ENCODE measurements at regions not wholly inside any gene's neighbourhood (a gene's known extent, or its start where the extent isn't known, plus 50 kb on each side); places are given as distances from the start of the nearest gene placed in this dataset.

- Histone ChIP-seq H3K9me3 (ENCODE audit: insufficient read depth, low read depth, low read length) (0 out of 2 replicates have a peak, but pooled peaks cover under 1% of the 10 kb centered on the region), H3K36me3 (ENCODE audit: insufficient read depth, low read length) (no peaks in the 10 kb centered on the region), H3K27me3 (ENCODE audit: insufficient read depth, low read length, poor library complexity, severe bottlenecking) (no peaks in the 10 kb centered on the region), H3K79me2 (ENCODE audit: insufficient read depth, low read length) (no peaks in the 10 kb centered on the region), H3K4me3 (ENCODE audit: low read length, poor library complexity, severe bottlenecking) (no peak overlapping the region), H3K4me1 (ENCODE audit: insufficient read depth, low read length, poor library complexity, severe bottlenecking) (peaks cover 2% of the 10 kb centered on the region), H2AFZ (ENCODE audit: low read length) (no peak overlapping the region), H3F3A (ENCODE audit: low read depth) (no peaks in the 10 kb centered on the region), H4K20me1 (ENCODE audit: insufficient read depth, low read length, poor library complexity, severe bottlenecking) (no peaks in the 10 kb centered on the region), H3K9ac (ENCODE audit: low read depth, low read length, poor library complexity, severe bottlenecking) (no peak overlapping the region), H3K9me2 (replicated peaks; ENCODE audit: low read depth, low read length) (no peaks in the 10 kb centered on the region), H3K4me2 (ENCODE audit: low read depth, low read length, poor library complexity, severe bottlenecking) (no peak overlapping the region)
- TF ChIP-seq EZH2phosphoT487 (IDR thresholded peaks at IDR 0.05; ENCODE audit: borderline replicate concordance) (no peak), CTCF (conservative IDR thresholded peaks at IDR 0.05; ENCODE audit: low read length) (no peak)
Observed at GRCh38 chr13:44107357-44108121, 227.8 kb downstream of the LACC1 start.

- H3K4me3 ChIP-seq (ENCODE audit: low read length, poor library complexity, severe bottlenecking), result no peak overlapping the region
- H2AFZ ChIP-seq (ENCODE audit: low read length), result no peak overlapping the region
- H3K4me1 ChIP-seq (ENCODE audit: insufficient read depth, low read length, poor library complexity, severe bottlenecking), result peaks cover 6% of the 10 kb centered on the region
- no peaks in the 10 kb centered on the region for H3K79me2 ChIP-seq (ENCODE audit: insufficient read depth, low read length)
- TF ChIP-seq CTCF (conservative IDR thresholded peaks at IDR 0.05; ENCODE audit: low read length) (no peak), EZH2phosphoT487 (IDR thresholded peaks at IDR 0.05; ENCODE audit: borderline replicate concordance) (no peak)
- no peaks in the 10 kb centered on the region for H3K9me2 ChIP-seq (replicated peaks; ENCODE audit: low read depth, low read length)
- H3K4me2 ChIP-seq (ENCODE audit: low read depth, low read length, poor library complexity, severe bottlenecking), result no peak overlapping the region
- no peaks in the 10 kb centered on the region for H3K36me3 ChIP-seq (ENCODE audit: insufficient read depth, low read length)
- no peaks in the 10 kb centered on the region for H3F3A ChIP-seq (ENCODE audit: low read depth)
- H4K20me1 ChIP-seq (ENCODE audit: insufficient read depth, low read length, poor library complexity, severe bottlenecking), result no peaks in the 10 kb centered on the region
- H3K9me3 ChIP-seq (ENCODE audit: insufficient read depth, low read depth, low read length), result no peaks in the 10 kb centered on the region
- no peak overlapping the region for H3K9ac ChIP-seq (ENCODE audit: low read depth, low read length, poor library complexity, severe bottlenecking)
- H3K27me3 ChIP-seq (ENCODE audit: insufficient read depth, low read length, poor library complexity, severe bottlenecking), result no peaks in the 10 kb centered on the region
Observed at GRCh38 chr13:44108331-44108858, 228.7 kb downstream of the LACC1 start.

GRCh38 chr13:44110091-44110621 is 230.5 kb downstream of the LACC1 start:
- Histone ChIP-seq H3F3A (ENCODE audit: low read depth) (no peaks in the 10 kb centered on the region), H2AFZ (ENCODE audit: low read length) (no peak overlapping the region), H3K79me2 (ENCODE audit: insufficient read depth, low read length) (no peaks in the 10 kb centered on the region), H4K20me1 (ENCODE audit: insufficient read depth, low read length, poor library complexity, severe bottlenecking) (no peaks in the 10 kb centered on the region), H3K36me3 (ENCODE audit: insufficient read depth, low read length) (no peaks in the 10 kb centered on the region), H3K9me2 (replicated peaks; ENCODE audit: low read depth, low read length) (no peaks in the 10 kb centered on the region), H3K27me3 (ENCODE audit: insufficient read depth, low read length, poor library complexity, severe bottlenecking) (no peaks in the 10 kb centered on the region), H3K9me3 (ENCODE audit: insufficient read depth, low read depth, low read length) (no peaks in the 10 kb centered on the region), H3K4me1 (ENCODE audit: insufficient read depth, low read length, poor library complexity, severe bottlenecking) (peaks cover 11% of the 10 kb centered on the region), H3K4me3 (ENCODE audit: low read length, poor library complexity, severe bottlenecking) (no peak overlapping the region), H3K9ac (ENCODE audit: low read depth, low read length, poor library complexity, severe bottlenecking) (no peak overlapping the region), H3K4me2 (ENCODE audit: low read depth, low read length, poor library complexity, severe bottlenecking) (no peak overlapping the region)
- TF ChIP-seq CTCF (conservative IDR thresholded peaks at IDR 0.05; ENCODE audit: low read length), result no peak
- no peak for TF ChIP-seq EZH2phosphoT487 (IDR thresholded peaks at IDR 0.05; ENCODE audit: borderline replicate concordance)
